H1 (cell line): ENCODE measurements at regions not wholly inside any gene's neighbourhood (a gene's known extent, or its start where the extent isn't known, plus 50 kb on each side); places are given as distances from the start of the nearest gene placed in this dataset.

Experiments
- ATF2 ChIP-seq: IDR thresholded peaks from 2 replicates; pipeline ENCODE4 v1.6.1; 2012; ENCODE audit warnings: low read length, inconsistent platforms
- CHD7 ChIP-seq: fragments of 300-600 bp; sonication (generic); IDR thresholded peaks from 2 replicates; pipeline ENCODE4 v1.7.1; 2012; ENCODE audit warnings: low read length, moderate library complexity, mild to moderate bottlenecking, inconsistent platforms; ENCODE audit not compliant: insufficient replicate concordance
- CTCF ChIP-seq, 3 experiments: IDR thresholded peaks; 1 replicate in 2 of 3; 2 replicates in 1 of 3; pipeline versions ENCODE4 v1.5.1 to v1.6.1; 2011; ENCODE audit warnings: low read length in 3 of 3, mild to moderate bottlenecking in 3 of 3, inconsistent platforms in 2 of 3, low read depth in 1 of 3, moderate library complexity in 1 of 3; ENCODE audit not compliant: insufficient read depth in 1 of 3; ENCODE audit errors: control extremely low read depth in 1 of 3
- RNF2 ChIP-seq: fragments of 200-900, 300-1000 bp; sonication (generic); IDR thresholded peaks from 2 replicates; pipeline ENCODE4 v1.7.1; 2016; ENCODE audit warnings: borderline replicate concordance, low read depth, mild to moderate bottlenecking, antibody characterized with exemption, low read length; ENCODE audit not compliant: poor library complexity, severe bottlenecking; ENCODE audit errors: missing control alignments

- no peak for TF ChIP-seq CHD7
- TF ChIP-seq CTCF (IDR thresholded peaks at IDR 0.05; ENCODE audit: control extremely low read depth in 1 of 3, insufficient read depth in 1 of 3, low read depth in 1 of 3, low read length in 3 of 3), result no peak
- TF ChIP-seq ATF2, result no peak
- TF ChIP-seq RNF2, result no peak
Observed at GRCh38 chr12:89954259-89954658, 245.6 kb upstream of the ATP2B1 start (continued).
